DND-41 (cell line): ENCODE measurements at regions not wholly inside any gene's neighbourhood (a gene's known extent, or its start where the extent isn't known, plus 50 kb on each side); places are given as distances from the start of the nearest gene placed in this dataset.
"Not testable (repeated sequence)": the region's sequence is repeated elsewhere in the genome, so short reads cannot be mapped to it uniquely, and the experiment has no call there.

Experiments
- ATAC-seq: fragments of 200-7000 bp; cut with Tn5 transposase; 3 replicates; pipeline ENCODE4 v1.9.1; 2021; ENCODE audit warnings: low read depth; ENCODE audit not compliant: insufficient read depth
- DNase-seq: peaks from one replicate; pipeline ENCODE4 v3.0.0-alpha.2; 2020
- H2AFZ ChIP-seq: 2 replicates; pipeline ENCODE4 v1.6.0; 2012; ENCODE audit warnings: low read depth, low read length
- H3K27ac ChIP-seq: 2 replicates; pipeline ENCODE4 v1.5.1; 2012; ENCODE audit warnings: low read length, inconsistent platforms
- H3K27me3 ChIP-seq: fragments of 200-600 bp; sonication (generic); 2 replicates; pipeline ENCODE4 v1.6.0; 2012; ENCODE audit warnings: low read length, mild to moderate bottlenecking, inconsistent platforms; ENCODE audit not compliant: insufficient read depth, poor library complexity
- H3K36me3 ChIP-seq: 2 replicates; pipeline ENCODE4 v1.5.1; 2012; ENCODE audit warnings: low read length, inconsistent platforms; ENCODE audit not compliant: insufficient read depth
- H3K4me1 ChIP-seq: 2 replicates; pipeline ENCODE4 v1.5.1; 2012; ENCODE audit warnings: mild to moderate bottlenecking, low read length; ENCODE audit not compliant: insufficient read depth
- H3K4me2 ChIP-seq: 2 replicates; pipeline ENCODE4 v1.6.0; 2012; ENCODE audit warnings: mild to moderate bottlenecking, moderate library complexity, low read length, inconsistent platforms; ENCODE audit not compliant: insufficient read depth
- H3K4me3 ChIP-seq, 2 experiments: fragments of 200-600 bp in 1 of 2; shearing (Covaris generic) in 1 of 2; 2 replicates each; pipeline ENCODE4 v1.5.1; 2012 to 2016; ENCODE audit warnings: inconsistent platforms in 2 of 2, low read length in 2 of 2, mild to moderate bottlenecking in 2 of 2, low read depth in 1 of 2, moderate library complexity in 1 of 2
- H3K79me2 ChIP-seq: 2 replicates; pipeline ENCODE4 v1.6.0; 2012; ENCODE audit warnings: low read length, inconsistent platforms; ENCODE audit not compliant: insufficient read depth
- H3K9ac ChIP-seq: 2 replicates; pipeline ENCODE4 v1.6.0; 2012; ENCODE audit warnings: low read depth, mild to moderate bottlenecking, inconsistent platforms, low read length, moderate library complexity
- H3K9me3 ChIP-seq: 2 replicates; pipeline ENCODE4 v1.5.1; 2012; ENCODE audit warnings: low read length, moderate library complexity, mild to moderate bottlenecking, inconsistent platforms; ENCODE audit not compliant: insufficient read depth, severe bottlenecking
- H4K20me1 ChIP-seq: 2 replicates; pipeline ENCODE4 v1.6.0; 2012; ENCODE audit warnings: low read length; ENCODE audit not compliant: insufficient read depth
- CTCF ChIP-seq: IDR thresholded peaks from 2 replicates; pipeline ENCODE4 v1.5.1; 2012; ENCODE audit warnings: borderline replicate concordance, low read length, moderate library complexity, mild to moderate bottlenecking; ENCODE audit not compliant: poor library complexity, severe bottlenecking; ENCODE audit errors: extremely low read depth
- EZH2 ChIP-seq: IDR thresholded peaks from 3 replicates; pipeline ENCODE4 v1.6.1; 2012; ENCODE audit warnings: borderline replicate concordance, low read depth, mild to moderate bottlenecking, moderate library complexity, low read length, inconsistent platforms; ENCODE audit not compliant: severe bottlenecking

GRCh38 chr6:106860940-106861339 lies 113.6 kb downstream of the CD24 start:
- peaks cover 20% of the 10 kb centered on the region for H3K9me3 ChIP-seq

GRCh38 chr6:106858653-106859092 lies 115.9 kb downstream of the CD24 start:
- Histone ChIP-seq H3K27me3 (no peaks in the 10 kb centered on the region), H3K9ac (no peak overlapping the region), H3K4me1 (no peaks in the 10 kb centered on the region), H2AFZ (no peak overlapping the region), H3K9me3 (peaks cover 16% of the 10 kb centered on the region), H3K79me2 (no peaks in the 10 kb centered on the region), H4K20me1 (no peaks in the 10 kb centered on the region), H3K4me3 (no peak overlapping the region), H3K36me3 (no peaks in the 10 kb centered on the region), H3K4me2 (no peak overlapping the region), H3K27ac (no peak overlapping the region)
- TF ChIP-seq CTCF, result no peak
- DNase-seq, result no peak
- no peak for ATAC-seq

More at GRCh38 chr6:106860940-106861339, 113.6 kb downstream of the CD24 start:
- ATAC-seq, result no peak
- no peaks in the 10 kb centered on the region for H4K20me1 ChIP-seq
- no peak for TF ChIP-seq EZH2
- no peak for TF ChIP-seq CTCF
- H3K4me3 ChIP-seq, result no peak overlapping the region
- H3K9ac ChIP-seq, result no peak overlapping the region
- H3K79me2 ChIP-seq, result no peaks in the 10 kb centered on the region
- H3K27ac ChIP-seq, result no peak overlapping the region
- no peak overlapping the region for H2AFZ ChIP-seq
- no peak for DNase-seq
- H3K4me1 ChIP-seq, result no peaks in the 10 kb centered on the region
- no peaks in the 10 kb centered on the region for H3K27me3 ChIP-seq
- H3K36me3 ChIP-seq, result no peaks in the 10 kb centered on the region
- no peak overlapping the region for H3K4me2 ChIP-seq

GRCh38 chr6:106857771-106858652 lies 116.5 kb downstream of the CD24 start:
- Histone ChIP-seq H3K27me3 (no peaks in the 10 kb centered on the region), H2AFZ (no peak overlapping the region), H3K9me3 (peaks cover 15% of the 10 kb centered on the region), H3K9ac (no peak overlapping the region), H3K27ac (no peak overlapping the region), H3K4me3 (no peak overlapping the region), H3K4me1 (no peaks in the 10 kb centered on the region), H3K79me2 (no peaks in the 10 kb centered on the region), H3K36me3 (no peaks in the 10 kb centered on the region), H4K20me1 (no peaks in the 10 kb centered on the region), H3K4me2 (no peak overlapping the region)
- TF ChIP-seq CTCF, result no peak
- TF ChIP-seq EZH2, result no peak
- ATAC-seq, result no peak
- DNase-seq, result no peak

GRCh38 chr6:106857310-106857709 lies 117.2 kb downstream of the CD24 start:
- ATAC-seq, H3K9ac ChIP-seq, H4K20me1 ChIP-seq, H3K4me1 ChIP-seq, H3K79me2 ChIP-seq, H3K4me2 ChIP-seq, H3K36me3 ChIP-seq, H3K27ac ChIP-seq, H3K27me3 ChIP-seq, H2AFZ ChIP-seq, DNase-seq, H3K4me3 ChIP-seq: not testable (repeated sequence)
- peaks cover 13% of the 10 kb centered on the region for H3K9me3 ChIP-seq
